Tibial nerve (tissue), 4 donors: ENCODE measurements at regions not wholly inside any gene's neighbourhood (a gene's known extent, or its start where the extent isn't known, plus 50 kb on each side); places are given as distances from the start of the nearest gene placed in this dataset.
"Not testable (repeated sequence)": the region's sequence is repeated elsewhere in the genome, so short reads cannot be mapped to it uniquely, and the experiment has no call there.

Experiments used
- DNase-seq, 2 donors: peaks; one replicate each; pipeline ENCODE4 v3.0.0-alpha.2; 2019; ENCODE audit warnings: low spot score in 2 of 2
- H3K27ac ChIP-seq, 4 donors: fragments of 200-600 bp; sonication (generic) in 3 of 4; one replicate each; pipeline ENCODE4 v1.5.1; 2017 to 2019; ENCODE audit warnings: mild to moderate bottlenecking in 1 of 4
- H3K27me3 ChIP-seq, 2 donors: fragments of 200-600 bp; sonication (generic) in 1 of 2; one replicate each; pipeline versions ENCODE4 v1.5.1 to v1.6.0; 2017 to 2019
- H3K36me3 ChIP-seq, 3 donors: fragments of 200-600 bp; sonication (generic); one replicate each; pipeline ENCODE4 v1.5.1; 2018 to 2019
- H3K4me1 ChIP-seq, 4 donors: fragments of 200-600 bp; sonication (generic) in 3 of 4; one replicate each; pipeline ENCODE4 v1.5.1; 2017 to 2019
- H3K4me3 ChIP-seq, 4 donors: fragments of 200-600 bp; sonication (generic) in 3 of 4; one replicate each; pipeline ENCODE4 v1.5.1; 2017 to 2019; ENCODE audit warnings: mild to moderate bottlenecking in 1 of 4, moderate library complexity in 1 of 4
- H3K9me3 ChIP-seq, 4 donors: fragments of 200-600 bp; sonication (generic) in 3 of 4; one replicate each; pipeline ENCODE4 v1.5.1; 2017 to 2019
- EP300 ChIP-seq, 2 donors: sonication (generic); formaldehyde crosslinking; IDR thresholded peaks; one replicate each; pipeline ENCODE4 v1.6.1; 2017; ENCODE audit warnings: antibody characterized with exemption in 2 of 2, mild to moderate bottlenecking in 1 of 2
- WGBS, 2 donors: methylation state at CpG; one replicate each; pipeline ENCODE4 v1.1.5; 2018; 5-methylcytosine and 5-hydroxymethylcytosine counted together

- H3K27me3 ChIP-seq, H3K9me3 ChIP-seq, H3K27ac ChIP-seq, DNase-seq, H3K4me1 ChIP-seq, H3K36me3 ChIP-seq: not testable (repeated sequence)
- 3 to 4% methylated on average over 15 to 22 of the region's 46 CpGs for WGBS, 2 donors
- peak overlapping the region in 2 of 4 donors; percentile 14 to 43 for H3K4me3 ChIP-seq
These were observed 1834.2 kb downstream of the FOXD4L5 start for GRCh38 chr9:63450836-63451235.

- H3K27ac ChIP-seq, H3K36me3 ChIP-seq, H3K9me3 ChIP-seq, H3K4me1 ChIP-seq, DNase-seq, H3K4me3 ChIP-seq, H3K27me3 ChIP-seq: not testable (repeated sequence)
- WGBS, 2 donors, result 40% methylated on average over 1 of the region's 3 CpGs; no CpG with 5 or more reads in 1 of the 2 donors
These were observed 1859.9 kb downstream of the FOXD4L5 start for GRCh38 chr9:63425123-63425522.

GRCh38 chr9:63390897-63391296 lies 1894.1 kb downstream of the FOXD4L5 start:
- not testable (repeated sequence) for H3K4me3 ChIP-seq, DNase-seq, H3K4me1 ChIP-seq, H3K9me3 ChIP-seq, H3K27ac ChIP-seq, H3K27me3 ChIP-seq, H3K36me3 ChIP-seq
- WGBS, 2 donors, result no CpG with 5 or more reads among the region's 3 CpGs

GRCh38 chr9:63385479-63385878 lies 1899.5 kb downstream of the FOXD4L5 start:
- not testable (repeated sequence) for DNase-seq

GRCh38 chr9:63379864-63380263 lies 1905.1 kb downstream of the FOXD4L5 start:
- peak in 1 of 2 donors; percentile 3 for DNase-seq
- WGBS, 2 donors, result 91 to 97% methylated on average over 12 of the region's 12 CpGs

More at GRCh38 chr9:63385479-63385878, 1899.5 kb downstream of the FOXD4L5 start:
- not testable (repeated sequence) for H3K9me3 ChIP-seq, H3K36me3 ChIP-seq, H3K4me1 ChIP-seq, H3K27ac ChIP-seq, H3K27me3 ChIP-seq
- 80% methylated on average over 2 of the region's 28 CpGs; no CpG with 5 or more reads in 1 of the 2 donors for WGBS, 2 donors
- peak overlapping the region in 1 of 4 donors; percentile 39 for H3K4me3 ChIP-seq

GRCh38 chr9:63354219-63354618 lies 1930.8 kb downstream of the FOXD4L5 start:
- DNase-seq, result not testable (repeated sequence)
- whole genome bisulfite sequencing, 2 donors, result 73 to 81% methylated on average over 2 to 4 of the region's 4 CpGs

More at GRCh38 chr9:63379864-63380263, 1905.1 kb downstream of the FOXD4L5 start:
- not testable (repeated sequence) for H3K4me1 ChIP-seq, H3K27ac ChIP-seq, H3K9me3 ChIP-seq, H3K27me3 ChIP-seq, H3K36me3 ChIP-seq, H3K4me3 ChIP-seq

GRCh38 chr9:63347347-63347746 lies 1937.7 kb downstream of the FOXD4L5 start:
- not testable (repeated sequence) for DNase-seq, H3K27me3 ChIP-seq, H3K9me3 ChIP-seq, H3K4me1 ChIP-seq, H3K4me3 ChIP-seq, H3K36me3 ChIP-seq, H3K27ac ChIP-seq
- WGBS, 2 donors, result 75 to 80% methylated on average over 2 of the region's 3 CpGs

More at GRCh38 chr9:63354219-63354618, 1930.8 kb downstream of the FOXD4L5 start:
- not testable (repeated sequence) for H3K4me1 ChIP-seq, H3K36me3 ChIP-seq, H3K9me3 ChIP-seq, H3K27me3 ChIP-seq, H3K4me3 ChIP-seq, H3K27ac ChIP-seq

- not testable (repeated sequence) for H3K4me3 ChIP-seq, H3K27me3 ChIP-seq, H3K9me3 ChIP-seq, H3K36me3 ChIP-seq, H3K4me1 ChIP-seq
- 32 to 45% methylated on average over 8 of the region's 14 CpGs for WGBS, 2 donors
- H3K27ac ChIP-seq, result peak overlapping the region in 2 of 4 donors; percentile 33 to 36
- DNase-seq, result peak in 1 of 2 donors; percentile 24
These were observed 1938.5 kb downstream of the FOXD4L5 start for GRCh38 chr9:63346310-63347048.

GRCh38 chr9:63344408-63344807 lies 1940.6 kb downstream of the FOXD4L5 start:
- not testable (repeated sequence) for DNase-seq, H3K4me1 ChIP-seq, H3K27ac ChIP-seq, H3K36me3 ChIP-seq, H3K9me3 ChIP-seq, H3K27me3 ChIP-seq, H3K4me3 ChIP-seq
- WGBS, 2 donors, result no CpG with 5 or more reads among the region's 5 CpGs

GRCh38 chr9:63342528-63342927 lies 1942.5 kb downstream of the FOXD4L5 start:
- not testable (repeated sequence) for H3K4me3 ChIP-seq, H3K27ac ChIP-seq, H3K27me3 ChIP-seq, DNase-seq, H3K4me1 ChIP-seq, H3K36me3 ChIP-seq, H3K9me3 ChIP-seq
- 58 to 79% methylated on average over 2 of the region's 4 CpGs for WGBS, 2 donors
- peak in 1 of 2 donors; percentile 10 for TF ChIP-seq EP300 (IDR thresholded peaks at IDR 0.05)
